ENCODE measurements at regions not wholly inside any gene's neighbourhood (a gene's known extent, or its start where the extent isn't known, plus 50 kb on each side); places are given as distances from the start of the nearest gene placed in this dataset.

GRCh38 chr14:89502966-89503365, 85.9 kb upstream of the FOXN3 start:
- Histone ChIP-seq H3K4me1 (peaks cover 0 to 22% (median 0%) of the 10 kb centered on the region in 4 donors), H3K36me3 (no peaks in the 10 kb centered on the region), H3K9me3 (no peaks in the 10 kb centered on the region), H3K27ac (no peak overlapping the region), H3K27me3 (no peaks in the 10 kb centered on the region), H3K4me3 (no peak overlapping the region)
- no peak for DNase-seq
- intact Hi-C loops (cut with DNase I; ENCODE audit: low total_unique reads), result no loop called here
- no peak for TF ChIP-seq CTCF (IDR thresholded peaks at IDR 0.05)

GRCh38 chr14:89501381-89501780, 84.3 kb upstream of the FOXN3 start:
- no peaks in the 10 kb centered on the region for H3K27me3 ChIP-seq
- H3K4me1 ChIP-seq, result peaks cover 0 to 15% (median 0%) of the 10 kb centered on the region in 4 donors
- no peaks in the 10 kb centered on the region for H3K9me3 ChIP-seq
- no peak for DNase-seq
- H3K4me3 ChIP-seq, result no peak overlapping the region
- no peak for TF ChIP-seq CTCF (IDR thresholded peaks at IDR 0.05)
- intact Hi-C loops (cut with DNase I; ENCODE audit: low total_unique reads), result no loop called here
- no peaks in the 10 kb centered on the region for H3K36me3 ChIP-seq
- H3K27ac ChIP-seq, result no peak overlapping the region

- TF ChIP-seq CTCF (IDR thresholded peaks at IDR 0.05), result no peak
- Histone ChIP-seq H3K27ac (no peak overlapping the region), H3K4me1 (peaks cover 0 to 15% (median 0%) of the 10 kb centered on the region in 4 donors), H3K9me3 (no peaks in the 10 kb centered on the region), H3K36me3 (no peaks in the 10 kb centered on the region), H3K4me3 (no peak overlapping the region), H3K27me3 (no peaks in the 10 kb centered on the region)
- intact Hi-C loops (cut with DNase I; ENCODE audit: low total_unique reads), result no loop called here
- DNase-seq, result no peak
Observed at GRCh38 chr14:89500303-89500702, 83.3 kb upstream of the FOXN3 start.

- Histone ChIP-seq H3K9me3 (no peaks in the 10 kb centered on the region), H3K27me3 (no peaks in the 10 kb centered on the region), H3K27ac (no peak overlapping the region), H3K36me3 (no peaks in the 10 kb centered on the region), H3K4me1 (peaks cover 0 to 6% (median 0%) of the 10 kb centered on the region in 4 donors), H3K4me3 (no peak overlapping the region)
- intact Hi-C loops (cut with DNase I; ENCODE audit: low total_unique reads), result no loop called here
- no peak for DNase-seq
- no peak for TF ChIP-seq CTCF (IDR thresholded peaks at IDR 0.05)
Observed at GRCh38 chr14:89498878-89499277, 81.8 kb upstream of the FOXN3 start.

- Histone ChIP-seq H3K9me3 (no peaks in the 10 kb centered on the region), H3K36me3 (no peaks in the 10 kb centered on the region), H3K27ac (no peak overlapping the region), H3K27me3 (no peaks in the 10 kb centered on the region), H3K4me3 (no peak overlapping the region), H3K4me1 (peaks cover 0 to 17% (median 3%) of the 10 kb centered on the region in 4 donors)
- TF ChIP-seq CTCF (IDR thresholded peaks at IDR 0.05), result no peak
- intact Hi-C loops (cut with DNase I; ENCODE audit: low total_unique reads), result no loop called here
- peak in 1 of 2 donors; percentile 19 for DNase-seq
Observed at GRCh38 chr14:89495718-89496117, 78.7 kb upstream of the FOXN3 start.

Data from tibial artery (tissue), 4 donors.